Kidney (tissue), 13 donors: ENCODE measurements at regions not wholly inside any gene's neighbourhood (a gene's known extent, or its start where the extent isn't known, plus 50 kb on each side); places are given as distances from the start of the nearest gene placed in this dataset.
"Not testable (repeated sequence)": the region's sequence is repeated elsewhere in the genome, so short reads cannot be mapped to it uniquely, and the experiment has no call there.

Source experiments
- DNase-seq, 5 donors: peaks; one replicate each; pipeline ENCODE4 v3.0.0-alpha.2; 2013 to 2020
- FAIRE-seq: peaks from 2 replicates; lab custom pipeline; 2012; peaks lifted over from hg19 to GRCh38; lab: Jason Lieb, UNC
- H3K27ac ChIP-seq, 2 donors: one replicate each; pipeline ENCODE4 v1.7.0; 2013; ENCODE audit warnings: low read depth in 2 of 2, low read length in 2 of 2, inconsistent platforms in 1 of 2
- H3K27me3 ChIP-seq: one replicate; pipeline ENCODE4 v1.7.1; 2013; ENCODE audit warnings: low read length, inconsistent platforms; ENCODE audit not compliant: control insufficient read depth, insufficient read depth
- H3K36me3 ChIP-seq, 3 donors: one replicate each; pipeline versions ENCODE4 v1.7.0 to v1.7.1; 2013; ENCODE audit warnings: low read length in 3 of 3, control low read depth in 1 of 3, inconsistent platforms in 1 of 3; ENCODE audit not compliant: insufficient read depth in 3 of 3, control insufficient read depth in 2 of 3
- H3K4me1 ChIP-seq, 3 donors: one replicate each; pipeline versions ENCODE4 v1.7.0 to v1.7.1; 2013; ENCODE audit warnings: low read length in 3 of 3, inconsistent platforms in 1 of 3, low read depth in 1 of 3; ENCODE audit not compliant: control insufficient read depth in 2 of 3, insufficient read depth in 2 of 3
- H3K4me3 ChIP-seq, 3 donors: one replicate each; pipeline versions ENCODE4 v1.7.0 to v1.8.1; 2013; ENCODE audit warnings: low read length in 3 of 3, control low read depth in 1 of 3, inconsistent platforms in 1 of 3
- H3K9ac ChIP-seq, 3 donors: one replicate each; pipeline versions ENCODE4 v1.7.0 to v1.7.1; 2013; ENCODE audit warnings: low read length in 3 of 3, control low read depth in 1 of 3, inconsistent platforms in 1 of 3
- H3K9me3 ChIP-seq, 3 donors: one replicate each; pipeline versions ENCODE4 v1.7.0 to v1.7.1; 2013; ENCODE audit warnings: low read length in 3 of 3, control low read depth in 1 of 3, inconsistent platforms in 1 of 3; ENCODE audit not compliant: control insufficient read depth in 2 of 3, insufficient read depth in 1 of 3
- CTCF ChIP-seq: IDR thresholded peaks from 3 replicates; pipeline ENCODE4 v1.5.1; 2012; ENCODE audit warnings: mild to moderate bottlenecking, moderate library complexity, borderline replicate concordance; ENCODE audit not compliant: insufficient read depth; ENCODE audit errors: extremely low read depth
- intact Hi-C: fragments of 100-400 bp; cut with DNase I; formaldehyde crosslinking; loops from one replicate; pipeline ENCODE4 v1.11.1; 2022
- donor health status: control.
- donor health status: control.
- donor health status: control.
- donor health status: control.
- donor health status: control.
- donor health status: DM: yes; HTN: yes; CAD: no.
- donor health status: Normal renal cell carcinoma (clear cell type).

DNA sequence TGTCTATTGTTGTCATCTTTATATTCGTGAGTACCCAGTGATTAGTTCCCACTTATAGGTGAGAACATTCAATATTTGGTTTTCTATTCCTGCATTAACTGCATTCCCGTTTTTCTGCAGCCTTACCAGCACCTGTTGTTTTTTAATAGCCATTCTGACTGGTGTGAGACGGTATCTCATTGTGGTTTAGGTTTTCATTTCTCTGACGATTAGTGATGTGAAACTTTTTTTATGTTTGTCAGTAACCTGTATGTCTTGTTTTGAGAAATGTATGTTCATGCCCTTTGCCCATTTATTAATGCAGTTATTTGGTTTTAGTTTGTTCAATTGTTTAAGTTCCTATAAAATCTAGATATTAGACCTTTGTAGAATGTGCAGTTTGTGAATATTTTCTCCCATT, 546.0 kb upstream of the RORB start:
- intact Hi-C loops, result no loop called here
- Histone ChIP-seq H3K36me3 (no peaks in the 10 kb centered on the region), H3K27me3 (no peaks in the 10 kb centered on the region), H3K9me3 (no peaks in the 10 kb centered on the region), H3K4me3 (no peak overlapping the region), H3K4me1 (no peaks in the 10 kb centered on the region), H3K9ac (no peak overlapping the region), H3K27ac (no peak overlapping the region)
- DNase-seq (no peak), FAIRE-seq (no peak)
- TF ChIP-seq CTCF, result no peak

DNA sequence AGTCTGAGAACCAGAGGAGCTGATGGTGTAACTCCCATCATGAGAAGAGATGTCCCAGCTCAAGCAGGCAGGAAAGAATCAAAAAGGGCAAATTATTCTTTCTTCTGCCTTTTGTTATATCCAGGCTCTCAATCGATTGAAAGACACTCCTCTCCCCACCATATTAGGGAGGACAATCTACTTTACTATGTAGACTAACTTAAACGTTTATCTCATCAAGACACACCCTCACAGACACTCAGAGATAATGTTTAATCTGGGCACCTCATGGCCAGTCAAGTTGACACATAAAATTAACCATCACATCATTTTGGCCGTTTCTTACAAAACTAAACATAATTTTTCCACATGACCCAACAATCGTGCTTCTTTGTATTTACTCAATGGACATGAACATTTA, 534.3 kb upstream of the RORB start:
- FAIRE-seq (no peak), DNase-seq (no peak)

DNA sequence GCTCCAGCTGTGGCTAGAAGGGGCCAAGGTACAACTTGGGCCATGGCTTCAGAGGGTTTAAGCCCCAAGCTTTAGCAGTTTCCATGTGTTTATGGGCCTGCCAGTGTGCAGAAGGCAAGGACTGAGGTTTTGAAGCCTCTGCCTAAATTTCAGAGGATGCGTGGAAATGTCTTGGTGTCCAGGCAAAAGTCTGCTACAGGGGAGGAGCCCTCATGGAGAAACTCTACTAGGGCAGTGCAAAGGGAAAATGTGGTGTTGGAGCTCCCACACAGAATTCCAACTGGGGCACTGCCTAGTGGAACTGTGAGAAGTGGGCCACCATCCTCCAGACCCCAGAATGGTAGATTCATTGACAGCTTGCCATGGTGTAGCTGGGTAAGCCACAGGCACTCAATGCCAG, 527.2 kb upstream of the RORB start:
- Histone ChIP-seq H3K4me1 (no peaks in the 10 kb centered on the region), H3K4me3 (no peak overlapping the region), H3K27me3 (no peaks in the 10 kb centered on the region), H3K9me3 (peaks cover 0 to 7% (median 0%) of the 10 kb centered on the region in 3 donors), H3K27ac (no peak overlapping the region), H3K36me3 (no peaks in the 10 kb centered on the region), H3K9ac (no peak overlapping the region)
- no peak for FAIRE-seq
- intact Hi-C loops, result no loop called here
- no peak for TF ChIP-seq CTCF
- no peak for DNase-seq

More for the DNA sequence above, 534.3 kb upstream of the RORB start:
- no peak overlapping the region for H3K27ac ChIP-seq
- H3K9me3 ChIP-seq, result no peaks in the 10 kb centered on the region
- intact Hi-C loops, result no loop called here
- H3K36me3 ChIP-seq, result no peaks in the 10 kb centered on the region
- H3K27me3 ChIP-seq, result no peaks in the 10 kb centered on the region
- no peaks in the 10 kb centered on the region for H3K4me1 ChIP-seq
- no peak overlapping the region for H3K9ac ChIP-seq
- no peak for TF ChIP-seq CTCF
- no peak overlapping the region for H3K4me3 ChIP-seq

GRCh38 chr9:73976424-73976823, 520.7 kb upstream of the RORB start:
- H3K27me3 ChIP-seq, H3K36me3 ChIP-seq, H3K9ac ChIP-seq, DNase-seq, H3K4me3 ChIP-seq, H3K4me1 ChIP-seq, intact Hi-C loops, H3K27ac ChIP-seq, H3K9me3 ChIP-seq, FAIRE-seq: not testable (repeated sequence)
